ENCODE measurements at regions not wholly inside any gene's neighbourhood (a gene's known extent, or its start where the extent isn't known, plus 50 kb on each side); places are given as distances from the start of the nearest gene placed in this dataset.

DNA sequence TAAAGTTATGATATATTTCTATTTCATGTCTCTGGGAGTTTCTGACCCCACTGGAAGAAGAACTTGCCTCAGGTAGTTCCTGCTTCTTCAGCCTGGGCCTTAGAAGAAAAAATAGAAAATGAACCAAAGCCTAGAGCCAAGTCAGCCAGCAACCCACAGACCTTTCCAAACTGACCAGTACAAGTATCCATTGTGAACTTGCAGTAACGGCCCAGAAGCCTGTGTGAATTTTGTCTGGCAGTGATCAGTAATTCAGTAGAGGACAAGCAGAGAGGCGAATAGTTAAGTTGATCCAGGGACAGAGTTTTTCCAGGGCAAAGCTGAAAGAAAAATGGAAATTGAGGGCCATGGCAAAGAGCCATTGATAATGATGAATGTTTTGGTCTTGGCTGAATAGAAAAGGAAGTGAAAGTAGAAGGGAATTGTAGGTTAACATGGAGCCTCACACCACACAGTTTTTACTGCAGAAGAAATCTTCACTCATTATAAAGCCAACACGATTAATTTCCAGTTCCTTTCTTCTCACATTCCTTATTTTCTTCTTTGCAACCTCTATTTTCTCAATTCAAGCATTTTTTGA, 311.8 kb downstream of the BTG1 start:
- TF ChIP-seq, protein P1, sequence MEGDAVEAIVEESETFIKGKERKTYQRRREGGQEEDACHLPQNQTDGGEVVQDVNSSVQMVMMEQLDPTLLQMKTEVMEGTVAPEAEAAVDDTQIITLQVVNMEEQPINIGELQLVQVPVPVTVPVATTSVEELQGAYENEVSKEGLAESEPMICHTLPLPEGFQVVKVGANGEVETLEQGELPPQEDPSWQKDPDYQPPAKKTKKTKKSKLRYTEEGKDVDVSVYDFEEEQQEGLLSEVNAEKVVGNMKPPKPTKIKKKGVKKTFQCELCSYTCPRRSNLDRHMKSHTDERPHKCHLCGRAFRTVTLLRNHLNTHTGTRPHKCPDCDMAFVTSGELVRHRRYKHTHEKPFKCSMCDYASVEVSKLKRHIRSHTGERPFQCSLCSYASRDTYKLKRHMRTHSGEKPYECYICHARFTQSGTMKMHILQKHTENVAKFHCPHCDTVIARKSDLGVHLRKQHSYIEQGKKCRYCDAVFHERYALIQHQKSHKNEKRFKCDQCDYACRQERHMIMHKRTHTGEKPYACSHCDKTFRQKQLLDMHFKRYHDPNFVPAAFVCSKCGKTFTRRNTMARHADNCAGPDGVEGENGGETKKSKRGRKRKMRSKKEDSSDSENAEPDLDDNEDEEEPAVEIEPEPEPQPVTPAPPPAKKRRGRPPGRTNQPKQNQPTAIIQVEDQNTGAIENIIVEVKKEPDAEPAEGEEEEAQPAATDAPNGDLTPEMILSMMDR (IDR thresholded peaks at IDR 0.05; ENCODE audit: low read depth, low read length, missing control alignments): no peak
- H3K4me3 ChIP-seq (replicated peaks; ENCODE audit: low read depth, low read length): no peak overlapping the region
- no peak for DNase-seq (ENCODE audit: extremely low read depth, low read depth)

DNA sequence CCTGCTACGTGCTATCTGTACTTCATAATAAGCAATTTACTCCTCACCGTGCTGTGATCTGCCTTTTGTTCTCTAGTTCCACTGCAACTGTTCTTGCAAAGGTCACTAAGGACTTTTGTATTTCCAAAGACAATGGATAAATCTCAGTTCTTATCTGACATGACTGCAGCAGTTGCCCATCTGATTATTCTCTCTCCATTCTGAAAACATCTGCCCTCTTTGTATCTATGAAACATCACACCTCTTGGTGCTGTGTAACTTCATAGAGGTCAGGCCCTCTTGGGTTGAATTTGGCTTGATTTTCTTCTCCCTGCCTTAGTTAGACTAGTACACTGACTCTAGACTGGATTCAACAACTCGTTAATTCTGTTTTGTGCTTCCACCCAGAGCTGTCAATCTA, 319.6 kb downstream of the BTG1 start:
- TF ChIP-seq, protein P1 (IDR thresholded peaks at IDR 0.05; ENCODE audit: low read depth, low read length, missing control alignments): no peak
- no peak overlapping the region for H3K4me3 ChIP-seq (replicated peaks; ENCODE audit: low read depth, low read length)
- DNase-seq (ENCODE audit: extremely low read depth, low read depth): no peak

DNA sequence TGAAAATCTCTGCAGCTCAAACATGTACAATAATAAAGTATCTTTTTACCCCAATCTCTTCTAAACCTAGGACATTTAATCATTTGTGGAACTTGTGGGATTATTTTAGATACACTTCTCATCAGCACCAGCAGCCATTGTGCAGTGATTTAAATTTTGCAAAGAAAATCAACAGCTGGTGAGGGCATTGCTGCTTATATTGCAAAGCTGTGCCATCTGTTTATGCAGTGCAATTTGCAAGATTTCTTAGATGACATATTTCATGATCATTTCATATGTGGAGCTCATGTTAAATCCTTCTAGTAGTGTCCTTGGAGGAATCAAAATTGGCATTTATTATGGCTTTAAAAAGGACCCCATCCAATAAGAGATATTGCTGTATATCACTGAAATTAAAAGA, 320.7 kb downstream of the BTG1 start:
- H3K4me3 ChIP-seq (replicated peaks; ENCODE audit: low read depth, low read length): no peak overlapping the region
- no peak for DNase-seq (ENCODE audit: extremely low read depth, low read depth)
- TF ChIP-seq, protein P1 (IDR thresholded peaks at IDR 0.05; ENCODE audit: low read depth, low read length, missing control alignments): no peak

DNA sequence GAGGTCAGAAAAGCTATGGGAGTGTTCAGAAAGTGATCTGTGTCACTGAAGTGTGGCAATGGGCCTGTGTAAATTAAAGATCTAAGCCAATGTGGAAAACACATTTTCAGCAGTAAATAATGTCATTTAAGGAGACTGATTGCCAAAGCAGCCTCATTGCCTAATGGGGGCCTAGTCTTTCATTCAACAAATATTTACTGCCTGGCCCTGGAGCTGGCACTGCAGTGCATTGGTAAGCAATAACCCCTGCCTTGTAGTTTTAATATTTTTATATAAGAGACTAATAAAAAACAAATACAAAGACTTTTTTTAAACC, 326.6 kb downstream of the BTG1 start:
- no peak overlapping the region for H3K4me3 ChIP-seq (replicated peaks; ENCODE audit: low read depth, low read length)
- DNase-seq (ENCODE audit: extremely low read depth, low read depth): no peak
- TF ChIP-seq, protein P1 (IDR thresholded peaks at IDR 0.05; ENCODE audit: low read depth, low read length, missing control alignments): no peak

DNA sequence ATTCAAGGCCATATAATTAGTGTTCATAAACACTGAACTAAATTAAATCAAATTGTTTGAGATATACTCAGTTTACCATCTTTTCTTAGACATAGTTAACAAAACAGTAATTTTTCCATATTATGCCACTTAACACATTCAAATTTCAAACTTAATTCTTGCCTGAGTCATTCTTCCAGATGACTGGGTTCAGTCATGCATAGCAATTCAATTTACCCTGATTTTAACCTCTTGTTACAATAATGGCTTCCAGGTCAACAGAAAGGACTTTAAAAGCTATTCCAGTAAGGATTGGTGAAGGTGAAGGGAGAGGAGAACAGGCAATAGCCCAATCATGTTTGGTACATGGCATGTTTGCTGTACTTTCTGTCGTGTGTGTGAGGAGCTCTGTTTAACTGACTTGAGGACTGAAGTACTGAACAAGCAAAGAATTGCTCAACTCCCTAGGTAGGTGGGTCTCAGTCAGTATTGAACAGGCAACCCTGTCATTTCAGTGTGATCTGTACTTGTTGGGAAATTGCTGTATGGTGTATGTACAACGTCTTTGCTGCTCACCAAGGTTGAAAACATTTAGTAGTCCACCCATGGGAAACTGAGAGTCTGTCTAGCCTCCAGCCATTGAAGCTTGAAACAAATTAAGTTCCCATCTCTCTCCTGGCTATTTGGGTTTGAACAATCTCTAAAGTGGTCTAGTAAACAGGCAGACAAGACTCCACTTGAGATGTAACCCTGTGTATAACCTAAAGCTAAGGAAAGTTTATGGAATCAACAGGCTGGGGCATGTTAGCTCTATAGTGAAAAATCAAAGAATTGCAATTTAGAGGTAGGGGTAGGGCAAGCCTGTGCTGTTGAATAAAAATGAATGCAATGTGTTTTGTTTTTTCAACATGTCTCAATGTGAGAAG, 327.2 kb downstream of the BTG1 start:
- TF ChIP-seq, protein P1 (IDR thresholded peaks at IDR 0.05; ENCODE audit: low read depth, low read length, missing control alignments): no peak
- no peak overlapping the region for H3K4me3 ChIP-seq (replicated peaks; ENCODE audit: low read depth, low read length)
- DNase-seq (ENCODE audit: extremely low read depth, low read depth): no peak

DNA sequence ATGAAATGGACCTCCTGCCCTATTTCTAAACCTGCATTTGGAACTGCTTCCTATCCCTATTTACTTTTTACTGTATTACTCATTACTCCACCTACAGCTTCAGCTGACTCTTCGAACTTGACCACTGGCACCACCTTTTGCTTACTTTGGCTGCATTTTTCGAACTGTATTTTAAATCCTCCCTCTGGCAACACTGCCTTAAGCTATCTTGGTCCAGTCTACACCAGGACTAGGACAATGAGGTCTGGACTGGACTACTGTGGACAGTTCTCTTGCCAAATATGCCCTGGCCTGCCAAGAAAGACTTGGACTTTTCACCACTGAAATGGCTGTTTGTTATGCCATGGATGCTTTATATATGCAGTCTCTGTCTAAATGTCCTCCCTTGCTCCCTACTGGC, 328.1 kb downstream of the BTG1 start:
- TF ChIP-seq, protein P1 (IDR thresholded peaks at IDR 0.05; ENCODE audit: low read depth, low read length, missing control alignments): no peak
- no peak for DNase-seq (ENCODE audit: extremely low read depth, low read depth)
- no peak overlapping the region for H3K4me3 ChIP-seq (replicated peaks; ENCODE audit: low read depth, low read length)

Measured in HFF-Myc (cell line).